ENCODE measurements at regions not wholly inside any gene's neighbourhood (a gene's known extent, or its start where the extent isn't known, plus 50 kb on each side); places are given as distances from the start of the nearest gene placed in this dataset.

DNA sequence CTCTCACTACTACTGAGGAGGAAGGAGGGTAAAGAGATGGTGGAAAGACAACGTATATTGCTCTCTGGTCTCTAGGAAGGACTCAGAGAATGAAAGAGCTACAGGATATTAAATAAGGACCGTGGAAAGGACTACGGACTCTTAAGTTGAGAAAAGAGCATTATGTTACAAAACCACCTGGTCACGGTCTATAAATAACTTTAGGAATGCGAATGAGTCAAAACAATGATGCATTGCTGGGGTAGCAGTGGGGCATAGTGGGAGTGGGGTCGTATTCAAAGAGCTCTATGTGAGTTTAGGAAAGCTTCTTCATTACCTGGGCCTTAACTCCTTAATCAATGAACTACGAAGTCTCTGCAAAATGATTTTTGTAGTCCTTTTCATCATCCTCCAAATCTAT, 295.7 kb upstream of the SOX14 start:
- no peaks in the 10 kb centered on the region for H3K4me1 ChIP-seq (ENCODE audit: control insufficient read depth in 4 of 4, insufficient read depth in 4 of 4, low read length in 3 of 4)
- H3K27me3 ChIP-seq (ENCODE audit: control insufficient read depth in 4 of 4, insufficient read depth in 4 of 4, low read length in 3 of 4) = no peaks in the 10 kb centered on the region
- no peak overlapping the region for H3K4me3 ChIP-seq (ENCODE audit: low read depth in 1 of 3, low read length in 3 of 3)
- H3K27ac ChIP-seq (ENCODE audit: low read depth in 1 of 2, low read length in 2 of 2) = no peak overlapping the region
- no peak for DNase-seq (ENCODE audit: low spot score)
- WGBS = 65% methylated on average over 7 of the region's 7 CpGs
- H3K9me3 ChIP-seq (ENCODE audit: control insufficient read depth in 4 of 4, low read length in 3 of 4) = no peaks in the 10 kb centered on the region
- TF ChIP-seq SP1 (IDR thresholded peaks at IDR 0.05) = no peak
- TF ChIP-seq, protein P1, sequence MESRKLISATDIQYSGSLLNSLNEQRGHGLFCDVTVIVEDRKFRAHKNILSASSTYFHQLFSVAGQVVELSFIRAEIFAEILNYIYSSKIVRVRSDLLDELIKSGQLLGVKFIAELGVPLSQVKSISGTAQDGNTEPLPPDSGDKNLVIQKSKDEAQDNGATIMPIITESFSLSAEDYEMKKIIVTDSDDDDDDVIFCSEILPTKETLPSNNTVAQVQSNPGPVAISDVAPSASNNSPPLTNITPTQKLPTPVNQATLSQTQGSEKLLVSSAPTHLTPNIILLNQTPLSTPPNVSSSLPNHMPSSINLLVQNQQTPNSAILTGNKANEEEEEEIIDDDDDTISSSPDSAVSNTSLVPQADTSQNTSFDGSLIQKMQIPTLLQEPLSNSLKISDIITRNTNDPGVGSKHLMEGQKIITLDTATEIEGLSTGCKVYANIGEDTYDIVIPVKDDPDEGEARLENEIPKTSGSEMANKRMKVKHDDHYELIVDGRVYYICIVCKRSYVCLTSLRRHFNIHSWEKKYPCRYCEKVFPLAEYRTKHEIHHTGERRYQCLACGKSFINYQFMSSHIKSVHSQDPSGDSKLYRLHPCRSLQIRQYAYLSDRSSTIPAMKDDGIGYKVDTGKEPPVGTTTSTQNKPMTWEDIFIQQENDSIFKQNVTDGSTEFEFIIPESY (IDR thresholded peaks at IDR 0.05) = no peak
- H3K36me3 ChIP-seq (ENCODE audit: control insufficient read depth in 4 of 4, insufficient read depth in 3 of 4, low read depth in 1 of 4, low read length in 3 of 4) = no peaks in the 10 kb centered on the region
- no peak overlapping the region for H3K9ac ChIP-seq (ENCODE audit: low read depth in 1 of 2, low read length in 2 of 2)

DNA sequence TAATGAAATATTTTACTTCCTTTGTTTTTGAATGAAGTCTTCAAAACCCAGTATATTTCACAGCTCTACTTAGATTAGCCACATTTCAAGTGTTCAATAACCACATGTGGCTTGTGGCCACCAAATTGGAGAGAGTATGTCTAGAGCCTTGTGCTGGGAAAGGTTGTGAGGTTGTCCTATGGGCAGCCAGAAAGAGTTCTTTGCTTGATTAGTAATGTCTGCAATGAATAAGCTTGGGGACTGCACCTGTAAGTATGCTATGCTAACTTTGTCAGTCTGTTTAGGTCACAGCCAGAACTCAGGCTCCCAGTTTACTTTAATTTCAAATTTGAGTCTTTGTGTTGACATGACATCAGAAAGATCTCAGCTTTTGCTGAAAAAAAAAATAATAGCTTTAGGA, 294.9 kb upstream of the SOX14 start:
- TF ChIP-seq RXRA (IDR thresholded peaks at IDR 0.05) (no peak), RAD21 (IDR thresholded peaks at IDR 0.05) (no peak), NR2F2 (IDR thresholded peaks at IDR 0.05) (no peak), GABPA (IDR thresholded peaks at IDR 0.05 in 1 of 2, conservative IDR thresholded peaks at IDR 0.05 in 1 of 2) (no peak), EGR1 (IDR thresholded peaks at IDR 0.05; ENCODE audit: low read depth in 2 of 2) (no peak), HNF4A (conservative IDR thresholded peaks at IDR 0.05) (no peak), SP1 (IDR thresholded peaks at IDR 0.05) (no peak)
- TF ChIP-seq, protein P1 (IDR thresholded peaks at IDR 0.05) = no peak
- TF ChIP-seq, protein P2, sequence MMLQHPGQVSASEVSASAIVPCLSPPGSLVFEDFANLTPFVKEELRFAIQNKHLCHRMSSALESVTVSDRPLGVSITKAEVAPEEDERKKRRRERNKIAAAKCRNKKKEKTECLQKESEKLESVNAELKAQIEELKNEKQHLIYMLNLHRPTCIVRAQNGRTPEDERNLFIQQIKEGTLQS (IDR thresholded peaks at IDR 0.05) = no peak
- Histone ChIP-seq H3K4me3 (ENCODE audit: low read depth in 1 of 3, low read length in 3 of 3) (no peak overlapping the region), H3K27me3 (ENCODE audit: control insufficient read depth in 4 of 4, insufficient read depth in 4 of 4, low read length in 3 of 4) (no peaks in the 10 kb centered on the region), H3K4me1 (ENCODE audit: control insufficient read depth in 4 of 4, insufficient read depth in 4 of 4, low read length in 3 of 4) (no peaks in the 10 kb centered on the region), H3K27ac (ENCODE audit: low read depth in 1 of 2, low read length in 2 of 2) (no peak overlapping the region), H3K9me3 (ENCODE audit: control insufficient read depth in 4 of 4, low read length in 3 of 4) (no peaks in the 10 kb centered on the region), H3K36me3 (ENCODE audit: control insufficient read depth in 4 of 4, insufficient read depth in 3 of 4, low read depth in 1 of 4, low read length in 3 of 4) (no peaks in the 10 kb centered on the region), H3K9ac (ENCODE audit: low read depth in 1 of 2, low read length in 2 of 2) (no peak overlapping the region)
- DNase-seq (ENCODE audit: low spot score) = no peak

DNA sequence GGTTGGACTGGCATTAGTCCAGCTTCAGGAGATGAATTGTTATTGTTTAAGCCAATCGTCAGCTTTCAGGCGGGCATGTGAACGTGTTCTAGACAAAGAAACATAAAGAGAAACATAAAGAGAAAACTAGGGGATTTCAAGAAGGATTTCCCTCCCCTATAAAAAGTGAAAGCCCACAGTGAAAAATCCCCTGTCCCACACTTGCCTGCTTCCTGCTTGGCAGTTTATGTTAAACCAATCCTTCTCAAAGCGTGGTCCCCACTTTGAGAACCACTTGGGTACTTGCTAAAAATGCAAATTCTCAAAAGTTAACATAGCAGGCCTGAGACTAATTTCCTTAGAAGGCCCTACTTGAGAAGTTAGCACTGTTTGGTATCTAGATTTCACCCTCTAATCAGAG, 293.0 kb upstream of the SOX14 start:
- WGBS = 79% methylated on average over 4 of the region's 4 CpGs
- no peak for DNase-seq (ENCODE audit: low spot score)
- TF ChIP-seq, protein P1 (IDR thresholded peaks at IDR 0.05) = no peak
- TF ChIP-seq SP1 (IDR thresholded peaks at IDR 0.05) (no peak), RAD21 (IDR thresholded peaks at IDR 0.05) (no peak), HNF4G (IDR thresholded peaks at IDR 0.05) (no peak), HNF4A (conservative IDR thresholded peaks at IDR 0.05) (no peak), NR2F2 (IDR thresholded peaks at IDR 0.05) (no peak), TAF1 (conservative IDR thresholded peaks at IDR 0.05) (no peak), YY1 (IDR thresholded peaks at IDR 0.05) (no peak), FOXA2 (IDR thresholded peaks at IDR 0.05) (no peak)
- TF ChIP-seq, protein P3, sequence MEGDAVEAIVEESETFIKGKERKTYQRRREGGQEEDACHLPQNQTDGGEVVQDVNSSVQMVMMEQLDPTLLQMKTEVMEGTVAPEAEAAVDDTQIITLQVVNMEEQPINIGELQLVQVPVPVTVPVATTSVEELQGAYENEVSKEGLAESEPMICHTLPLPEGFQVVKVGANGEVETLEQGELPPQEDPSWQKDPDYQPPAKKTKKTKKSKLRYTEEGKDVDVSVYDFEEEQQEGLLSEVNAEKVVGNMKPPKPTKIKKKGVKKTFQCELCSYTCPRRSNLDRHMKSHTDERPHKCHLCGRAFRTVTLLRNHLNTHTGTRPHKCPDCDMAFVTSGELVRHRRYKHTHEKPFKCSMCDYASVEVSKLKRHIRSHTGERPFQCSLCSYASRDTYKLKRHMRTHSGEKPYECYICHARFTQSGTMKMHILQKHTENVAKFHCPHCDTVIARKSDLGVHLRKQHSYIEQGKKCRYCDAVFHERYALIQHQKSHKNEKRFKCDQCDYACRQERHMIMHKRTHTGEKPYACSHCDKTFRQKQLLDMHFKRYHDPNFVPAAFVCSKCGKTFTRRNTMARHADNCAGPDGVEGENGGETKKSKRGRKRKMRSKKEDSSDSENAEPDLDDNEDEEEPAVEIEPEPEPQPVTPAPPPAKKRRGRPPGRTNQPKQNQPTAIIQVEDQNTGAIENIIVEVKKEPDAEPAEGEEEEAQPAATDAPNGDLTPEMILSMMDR (IDR thresholded peaks at IDR 0.05; ENCODE audit: low read depth, low read length, missing input control) = no peak
- TF ChIP-seq, protein P2 (IDR thresholded peaks at IDR 0.05) = no peak
- TF ChIP-seq, protein P4, sequence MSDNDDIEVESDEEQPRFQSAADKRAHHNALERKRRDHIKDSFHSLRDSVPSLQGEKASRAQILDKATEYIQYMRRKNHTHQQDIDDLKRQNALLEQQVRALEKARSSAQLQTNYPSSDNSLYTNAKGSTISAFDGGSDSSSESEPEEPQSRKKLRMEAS (IDR thresholded peaks at IDR 0.05) = no peak

More for the DNA sequence above, 293.0 kb upstream of the SOX14 start:
- Histone ChIP-seq H3K36me3 (ENCODE audit: control insufficient read depth in 4 of 4, insufficient read depth in 3 of 4, low read depth in 1 of 4, low read length in 3 of 4) (no peaks in the 10 kb centered on the region), H3K9me3 (ENCODE audit: control insufficient read depth in 4 of 4, low read length in 3 of 4) (no peaks in the 10 kb centered on the region), H3K4me1 (ENCODE audit: control insufficient read depth in 4 of 4, insufficient read depth in 4 of 4, low read length in 3 of 4) (no peaks in the 10 kb centered on the region), H3K27ac (ENCODE audit: low read depth in 1 of 2, low read length in 2 of 2) (no peak overlapping the region), H3K27me3 (ENCODE audit: control insufficient read depth in 4 of 4, insufficient read depth in 4 of 4, low read length in 3 of 4) (no peaks in the 10 kb centered on the region), H3K4me3 (ENCODE audit: low read depth in 1 of 3, low read length in 3 of 3) (no peak overlapping the region), H3K9ac (ENCODE audit: low read depth in 1 of 2, low read length in 2 of 2) (no peak overlapping the region)

All from liver (tissue), 8 donors.